CD1c-positive myeloid dendritic cell (primary cell): ENCODE measurements at regions not wholly inside any gene's neighbourhood (a gene's known extent, or its start where the extent isn't known, plus 50 kb on each side); places are given as distances from the start of the nearest gene placed in this dataset.
"Not testable (repeated sequence)": the region's sequence is repeated elsewhere in the genome, so short reads cannot be mapped to it uniquely, and the experiment has no call there.

ENCODE experiments used
- DNase-seq: peaks from one replicate; pipeline ENCODE4 v3.0.0-alpha.2; 2016; ENCODE audit errors: extremely low spot score

DNA sequence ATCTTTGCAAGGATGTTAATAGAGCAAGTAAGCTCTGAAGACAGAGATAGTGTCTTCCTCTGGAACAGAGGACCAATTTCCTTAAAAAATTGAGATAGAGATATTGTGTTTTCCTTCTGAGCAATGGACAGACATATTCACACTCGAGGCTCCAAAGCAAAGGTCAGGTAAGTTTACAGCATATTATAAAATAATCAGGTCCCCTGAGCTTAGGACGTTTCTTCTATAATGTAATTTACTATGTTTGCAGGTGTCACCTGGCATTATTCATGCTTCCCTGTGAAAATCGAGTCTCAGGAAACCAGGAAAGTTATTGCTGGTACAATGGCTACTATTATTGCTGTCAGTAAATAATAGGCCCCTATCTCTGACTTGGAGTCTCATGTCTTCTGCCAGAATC, 1135.8 kb upstream of the ACVR2A start:
- no peak for DNase-seq

DNA sequence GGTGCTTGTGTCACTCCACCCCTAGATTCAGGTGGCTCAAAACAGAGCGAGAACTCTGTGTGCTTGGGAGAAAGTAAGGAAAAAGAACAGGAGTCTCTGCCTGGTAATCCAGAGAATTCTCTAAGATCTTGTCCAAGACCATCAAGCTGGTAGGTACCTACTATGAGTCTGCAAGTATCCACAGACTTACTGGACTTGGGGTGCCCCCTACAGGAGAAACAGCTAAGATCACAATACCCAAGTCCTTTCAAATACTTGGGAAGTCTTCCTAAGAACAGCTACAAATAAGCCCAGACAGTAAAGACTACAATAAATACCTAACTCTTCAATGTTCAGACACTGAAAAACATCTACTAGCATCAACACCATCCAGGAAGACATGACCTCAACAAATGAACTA, 1143.6 kb upstream of the ACVR2A start:
- no peak for DNase-seq

DNA sequence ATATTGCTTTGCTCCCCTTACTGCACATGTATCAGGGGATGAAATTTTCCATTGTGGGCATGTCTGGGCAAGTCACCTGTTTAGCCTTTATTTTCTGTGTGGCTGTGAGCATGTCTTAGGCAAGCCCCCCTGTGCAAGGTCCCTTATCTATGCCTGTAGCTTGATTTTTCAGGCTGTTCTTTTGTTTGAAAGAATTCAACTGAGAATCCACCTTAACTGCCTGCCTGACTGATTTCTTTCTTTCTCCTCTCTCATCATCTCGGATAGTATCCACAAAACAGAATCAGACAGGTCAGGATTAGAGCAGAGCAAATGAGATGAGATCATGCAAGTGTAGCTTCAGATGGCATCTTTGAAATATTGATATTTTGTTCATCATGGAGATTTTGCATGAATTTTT, 1147.5 kb upstream of the ACVR2A start:
- DNase-seq = no peak

DNA sequence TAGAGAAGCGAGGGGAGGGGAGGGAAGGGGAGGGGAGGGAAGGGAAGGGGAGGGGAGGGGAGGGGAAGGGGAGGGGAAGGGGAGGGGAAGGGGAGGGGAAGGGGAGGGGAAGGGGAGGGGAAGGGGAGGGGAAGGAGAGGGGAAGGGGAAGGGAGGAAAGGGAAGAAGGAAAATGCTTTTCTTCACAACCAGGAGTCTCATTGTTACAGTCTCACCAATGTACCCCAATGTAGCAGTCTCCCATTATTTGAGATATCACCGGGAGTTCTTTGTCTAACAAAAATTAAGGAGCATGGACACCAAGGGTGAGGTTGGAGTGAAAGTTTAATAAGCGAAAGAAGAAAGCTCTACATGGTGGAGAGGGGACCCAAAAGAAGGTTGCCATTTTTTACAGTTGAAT, 1148.0 kb upstream of the ACVR2A start:
- not testable (repeated sequence) for DNase-seq

DNA sequence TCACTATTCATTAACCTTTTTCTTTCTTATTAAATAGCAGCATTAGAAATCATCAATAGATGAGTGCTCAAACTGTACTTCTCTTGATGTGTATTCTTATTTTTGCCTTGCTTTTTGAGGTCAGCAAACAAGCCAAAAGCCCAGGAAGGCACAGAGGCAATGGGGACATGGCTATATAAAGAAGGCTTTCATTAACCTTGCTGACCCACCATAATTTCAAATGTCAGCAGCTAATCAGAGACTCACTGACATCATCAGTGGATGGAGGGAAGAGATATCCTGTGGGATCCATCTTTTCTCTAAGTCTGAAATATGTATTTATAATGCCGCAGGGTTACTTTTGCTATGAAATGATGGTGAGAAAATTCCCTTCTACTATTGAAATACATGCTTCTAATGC, 1162.8 kb upstream of the ACVR2A start:
- DNase-seq = no peak

DNA sequence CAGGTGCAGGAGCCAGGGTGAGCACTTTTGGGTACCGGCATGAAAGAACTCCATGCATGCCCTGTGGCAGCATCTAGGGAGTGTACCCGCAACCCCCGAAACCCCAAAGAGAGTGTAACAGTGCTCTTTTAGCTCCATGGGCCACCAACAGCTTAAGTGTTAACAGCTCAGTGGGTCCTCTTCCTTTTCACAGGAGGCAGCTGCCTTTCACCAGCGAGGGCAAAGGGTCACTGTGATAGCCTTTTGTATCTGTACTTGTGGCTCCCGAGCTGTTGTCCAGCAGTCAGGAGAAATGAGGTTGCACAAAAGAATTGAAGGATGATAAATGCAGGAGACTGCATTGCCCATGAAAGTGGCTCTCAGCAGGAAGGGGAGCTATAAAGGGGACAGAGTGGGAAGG, 1166.3 kb upstream of the ACVR2A start:
- DNase-seq = no peak

DNA sequence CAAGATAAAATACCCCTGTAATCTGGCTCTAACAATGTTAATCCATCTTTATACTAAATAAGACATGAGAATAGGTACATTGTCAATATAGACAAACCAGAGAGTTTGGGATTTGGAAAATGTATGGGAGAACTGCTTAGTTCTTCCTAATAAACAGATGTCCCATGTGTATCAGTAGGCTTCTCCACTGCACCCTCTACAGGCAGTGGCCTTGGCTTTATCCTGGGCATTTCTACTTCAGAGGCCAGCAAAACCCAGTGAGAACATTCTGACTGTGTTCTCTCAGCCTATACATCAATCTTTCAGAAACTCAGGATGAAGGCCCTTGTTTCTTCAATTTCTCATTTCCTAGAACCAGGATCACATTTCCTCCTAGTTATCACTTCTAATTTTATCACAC, 1167.5 kb upstream of the ACVR2A start:
- DNase-seq = no peak

DNA sequence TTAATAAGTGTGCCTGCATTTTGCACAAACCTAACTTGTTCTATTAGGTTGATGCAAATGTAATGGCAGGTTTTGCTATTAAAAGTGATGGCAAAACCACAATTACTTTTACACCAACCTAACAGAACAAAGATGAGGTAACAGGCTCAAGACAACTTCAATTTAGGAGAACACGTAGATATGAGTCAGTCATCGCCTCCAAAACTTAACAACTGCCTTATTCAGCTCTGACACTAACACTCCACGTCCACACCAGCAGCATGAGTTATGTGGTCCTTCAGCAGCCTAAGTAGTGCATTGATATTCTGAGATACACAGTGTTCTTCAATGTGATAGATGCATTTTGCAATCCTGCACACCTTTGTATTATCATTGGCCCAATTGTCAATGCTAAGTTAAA, 1175.1 kb upstream of the ACVR2A start:
- no peak for DNase-seq

DNA sequence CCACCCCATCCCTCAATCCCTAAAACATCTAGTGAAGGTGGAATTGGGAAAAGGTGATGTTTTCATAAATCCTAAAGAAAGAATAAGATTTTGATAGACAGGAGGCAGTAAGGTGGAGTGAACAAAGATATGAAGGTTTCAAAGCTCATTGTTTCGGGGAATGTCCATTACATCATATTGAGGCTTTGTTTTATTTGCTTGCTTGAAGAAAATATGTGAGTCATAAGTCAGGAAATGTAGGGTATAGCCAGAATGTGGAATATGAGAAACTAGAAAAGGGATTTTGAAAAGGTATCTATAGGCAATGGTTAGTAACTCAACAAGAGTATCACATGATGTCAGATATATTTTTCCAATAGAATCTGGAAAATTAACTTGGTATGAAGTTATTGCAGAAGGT, 1178.5 kb upstream of the ACVR2A start:
- DNase-seq = no peak

DNA sequence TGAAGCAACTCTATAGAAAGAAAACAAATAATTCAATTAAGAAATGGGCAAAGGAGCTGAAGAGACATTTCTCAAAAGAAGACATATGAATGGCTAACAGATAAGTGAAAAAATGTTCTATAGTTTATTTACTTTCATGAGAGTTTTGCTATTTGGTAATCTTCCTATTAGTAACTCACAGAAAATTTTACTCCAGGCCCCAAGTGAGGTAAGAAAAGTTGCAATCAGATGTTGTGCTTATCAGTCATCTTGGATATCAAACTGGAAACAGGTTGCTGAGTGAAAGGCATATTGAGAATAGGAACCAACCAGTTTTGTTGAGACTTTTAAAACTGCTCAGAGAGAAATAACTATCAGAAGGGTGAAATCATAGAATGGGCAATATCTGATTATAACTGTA, 1179.0 kb upstream of the ACVR2A start:
- DNase-seq = no peak

DNA sequence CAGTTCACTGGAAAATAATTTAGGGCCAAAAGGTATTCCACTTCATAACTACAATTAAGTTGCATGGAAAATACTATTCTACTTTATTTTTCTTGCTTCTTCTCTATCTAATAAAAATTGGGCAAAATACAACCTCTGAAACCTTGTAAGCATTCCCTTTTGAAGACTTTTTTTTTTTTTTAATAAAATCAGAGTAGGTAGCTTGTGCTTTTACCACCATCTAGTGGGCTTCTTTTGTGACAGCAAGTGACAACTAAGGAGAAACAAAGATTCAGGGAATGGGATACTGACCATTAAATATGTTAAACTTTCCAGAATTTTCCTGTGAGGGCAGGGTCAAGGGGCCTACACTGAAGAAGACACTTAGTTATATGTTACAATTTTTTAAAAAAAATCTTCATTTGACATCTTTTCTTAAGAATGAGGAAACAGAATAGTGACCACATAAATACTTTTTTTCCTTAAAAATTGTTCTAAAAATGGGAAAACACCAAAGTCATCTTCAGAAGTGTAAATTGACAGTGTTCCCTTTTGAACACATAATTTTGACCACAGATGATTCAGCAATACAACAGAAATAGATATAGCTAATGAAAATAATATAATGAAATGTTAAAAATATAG, 1183.2 kb upstream of the ACVR2A start:
- DNase-seq = peak; percentile 4

DNA sequence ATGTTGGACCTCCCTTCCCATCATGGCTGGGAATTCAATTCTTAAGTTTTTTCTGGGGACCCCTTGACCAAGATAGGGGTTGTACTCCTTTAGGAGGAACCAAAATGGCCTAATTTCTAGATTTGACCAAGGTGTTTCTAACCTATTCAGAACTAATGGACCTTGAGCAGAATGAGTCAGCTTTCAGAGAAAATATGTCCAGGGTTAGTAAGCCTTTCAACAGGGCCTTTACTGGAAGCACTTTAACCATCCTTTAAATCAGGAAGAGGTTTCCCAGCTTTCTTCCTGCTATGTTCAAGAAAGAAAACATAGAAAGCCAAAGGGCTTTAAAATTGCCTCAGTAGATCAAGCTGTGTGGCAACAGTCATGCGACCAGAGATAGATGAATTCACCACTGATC, 1184.9 kb upstream of the ACVR2A start:
- DNase-seq = no peak

DNA sequence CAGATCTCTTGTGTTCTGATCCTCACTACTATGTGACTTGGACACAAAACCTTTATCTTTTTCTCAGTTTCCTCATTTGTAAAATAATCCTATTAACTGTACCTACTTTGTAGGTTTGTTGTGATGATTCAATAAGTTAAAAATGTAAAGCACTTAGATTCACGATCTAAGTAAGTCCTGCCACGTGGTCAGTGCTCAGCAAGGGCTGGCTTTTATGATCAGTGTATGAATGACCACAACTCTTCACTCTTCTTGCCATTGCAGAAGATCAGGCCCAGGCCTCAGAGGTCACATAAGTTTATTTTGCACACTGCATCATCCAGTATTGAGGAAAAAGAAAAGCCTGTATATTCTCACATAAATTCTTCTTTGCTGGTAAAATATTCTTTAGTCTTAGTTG, 1192.5 kb upstream of the ACVR2A start:
- no peak for DNase-seq

DNA sequence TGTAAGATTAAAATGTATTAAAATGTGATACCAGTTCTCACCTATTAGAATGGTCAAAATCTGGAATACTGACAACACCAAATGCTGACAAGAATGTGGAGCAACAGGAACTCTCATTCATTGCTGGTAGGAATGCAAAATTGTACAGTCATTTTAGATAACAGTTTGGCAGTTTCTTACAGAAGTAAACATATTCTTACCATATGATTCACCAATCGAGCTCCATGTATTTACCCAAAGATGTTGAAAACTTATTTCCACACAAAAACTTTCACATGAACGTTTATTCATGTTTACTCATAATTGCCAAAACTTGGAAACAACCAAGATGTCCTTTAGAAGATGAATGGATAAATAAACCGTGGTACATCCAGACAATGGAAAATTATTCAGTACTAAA, 1193.5 kb upstream of the ACVR2A start:
- DNase-seq = no peak

DNA sequence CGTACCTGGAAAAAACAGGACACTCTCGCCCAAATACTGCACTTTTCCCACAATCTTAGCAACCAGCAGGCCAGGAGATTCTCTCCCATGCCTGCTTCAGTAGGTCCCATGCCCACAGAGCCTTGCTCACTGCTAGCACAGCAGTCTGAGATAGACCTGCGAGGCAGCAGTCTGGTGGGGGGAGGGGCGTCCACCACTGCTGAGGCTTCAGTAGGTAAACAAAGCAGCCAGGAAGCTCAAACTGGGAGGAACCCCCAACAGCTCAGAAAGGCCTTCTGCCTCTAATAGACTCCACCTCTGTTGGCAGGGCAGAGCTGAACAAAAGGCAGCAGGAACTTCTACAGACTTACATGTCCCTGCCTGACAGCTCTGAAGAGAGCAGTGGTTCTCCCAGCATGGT, 1202.8 kb upstream of the ACVR2A start:
- DNase-seq = no peak

DNA sequence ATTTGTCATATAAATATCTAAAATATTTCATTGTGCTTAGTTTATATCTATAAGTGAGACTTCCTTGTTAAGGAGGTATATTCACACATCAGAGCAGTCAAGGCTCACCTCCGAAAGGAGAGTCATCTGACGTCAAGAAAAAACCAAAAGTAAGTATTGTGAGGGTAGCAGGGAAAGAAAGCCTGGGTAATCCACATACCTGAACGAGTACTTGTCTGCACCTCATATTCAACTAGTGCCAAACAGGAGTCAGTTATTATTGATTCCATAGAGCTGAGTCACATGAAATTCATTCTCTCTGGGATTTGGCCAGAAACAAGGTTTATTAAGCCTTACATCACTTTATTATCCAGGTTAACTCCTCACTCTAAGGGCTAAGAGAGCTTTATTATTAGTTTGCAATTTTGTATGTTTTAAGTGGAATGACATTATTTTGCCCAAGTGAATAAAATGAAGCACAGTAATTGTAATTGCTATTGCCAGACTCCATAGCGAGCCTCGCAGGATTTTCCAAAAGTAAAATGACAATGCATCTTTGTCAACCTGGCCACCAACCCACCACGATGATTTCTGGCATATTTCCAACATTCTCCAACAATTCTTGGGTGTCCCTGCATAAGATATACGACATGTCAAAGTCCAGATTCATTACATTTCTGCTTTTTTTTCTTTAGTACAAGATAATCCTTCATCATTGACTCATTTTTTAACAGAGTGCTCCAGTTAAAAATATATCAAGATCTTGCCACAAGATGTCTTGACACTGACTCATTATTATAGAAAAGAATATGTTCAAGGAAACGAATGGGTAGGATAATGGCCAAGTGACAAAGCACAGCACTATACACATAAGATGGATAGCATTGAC, 1210.4 kb upstream of the ACVR2A start:
- DNase-seq = no peak

DNA sequence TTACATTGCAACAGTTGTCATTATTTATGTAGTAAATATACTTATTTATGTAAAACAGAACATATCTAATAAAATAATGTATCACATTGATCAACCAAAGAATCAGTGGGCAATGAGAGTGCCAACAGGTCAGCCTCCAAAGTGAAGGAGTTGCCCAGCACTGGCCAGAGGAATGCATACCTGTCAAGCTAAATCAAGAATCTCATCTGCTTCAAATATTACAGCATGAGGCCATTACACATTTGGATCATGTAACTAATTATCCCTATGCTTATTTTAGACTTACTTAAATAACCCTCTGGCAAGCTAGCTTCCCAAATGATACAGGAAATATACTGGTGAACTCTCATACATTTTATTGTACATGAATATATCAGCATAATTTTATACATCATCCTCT, 1211.7 kb upstream of the ACVR2A start:
- DNase-seq = no peak

DNA sequence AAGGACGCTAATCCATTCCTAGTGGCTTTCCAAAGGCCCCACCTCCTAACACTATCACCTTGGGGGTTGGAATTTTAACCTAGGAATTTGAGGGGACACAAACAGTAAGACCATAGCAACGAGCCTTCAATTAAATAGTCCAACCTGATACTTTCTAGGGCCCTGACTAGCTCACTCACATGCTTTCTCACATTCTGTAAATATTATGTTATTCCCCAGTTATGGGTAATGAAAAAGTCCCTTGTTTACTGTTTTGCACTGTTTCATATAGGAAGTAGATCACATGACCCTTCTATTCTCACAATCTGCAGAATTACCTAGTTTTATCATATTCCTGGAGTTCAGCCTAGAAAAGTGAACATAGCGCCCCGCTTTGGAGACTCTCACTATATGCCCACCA, 1212.1 kb upstream of the ACVR2A start:
- no peak for DNase-seq

DNA sequence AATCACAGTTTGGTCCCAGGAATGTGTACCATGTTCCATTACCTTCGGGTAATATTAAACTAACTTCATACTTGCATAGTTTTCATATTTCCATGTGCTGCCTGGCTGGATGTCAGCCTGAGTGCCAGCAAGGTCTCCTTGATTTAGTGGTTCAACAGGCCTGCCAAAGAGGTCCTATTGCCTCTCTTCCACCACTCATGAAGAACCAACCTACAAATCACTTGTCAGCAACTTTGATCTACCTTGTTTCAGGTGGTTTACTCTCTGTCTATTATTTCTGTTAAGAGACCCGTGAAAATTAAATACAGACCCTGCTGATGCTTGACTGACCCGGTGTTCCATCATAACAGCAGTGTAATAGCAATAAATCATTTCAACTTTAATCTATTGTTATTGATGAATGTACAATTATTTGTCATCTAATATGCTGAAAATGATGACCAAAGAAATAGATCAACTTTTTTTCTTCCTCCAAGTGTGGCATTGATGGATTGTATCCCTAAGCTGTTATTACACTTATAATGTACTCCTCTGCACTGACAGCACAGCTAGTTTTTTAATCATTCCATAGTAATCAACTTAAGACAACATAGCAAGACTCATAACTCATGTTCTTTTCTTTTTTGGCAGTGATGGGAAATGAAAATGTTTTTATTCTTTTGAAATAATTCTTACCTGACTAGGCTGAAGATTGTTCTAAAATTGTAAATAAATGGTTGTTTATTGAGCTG, 1220.2 kb upstream of the ACVR2A start:
- no peak for DNase-seq

DNA sequence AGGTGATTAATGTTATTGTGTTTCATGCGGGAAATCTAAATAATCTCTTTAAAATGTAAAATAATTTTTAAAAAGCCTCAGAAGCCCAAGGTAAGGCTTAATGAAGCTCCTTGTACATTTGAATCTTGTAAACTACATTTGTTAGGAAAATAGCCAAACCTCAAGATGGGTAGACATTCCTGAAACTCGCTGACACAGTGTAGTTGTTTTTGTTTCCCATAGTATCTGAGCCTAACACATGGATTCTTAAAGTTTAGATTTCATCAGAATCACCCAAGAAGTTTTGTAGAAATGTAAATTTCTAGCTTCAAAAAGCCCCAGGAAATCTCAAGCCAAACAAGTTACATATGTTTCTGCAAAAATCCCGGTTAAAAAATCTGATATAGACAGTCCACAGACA, 1221.1 kb upstream of the ACVR2A start:
- DNase-seq = no peak

DNA sequence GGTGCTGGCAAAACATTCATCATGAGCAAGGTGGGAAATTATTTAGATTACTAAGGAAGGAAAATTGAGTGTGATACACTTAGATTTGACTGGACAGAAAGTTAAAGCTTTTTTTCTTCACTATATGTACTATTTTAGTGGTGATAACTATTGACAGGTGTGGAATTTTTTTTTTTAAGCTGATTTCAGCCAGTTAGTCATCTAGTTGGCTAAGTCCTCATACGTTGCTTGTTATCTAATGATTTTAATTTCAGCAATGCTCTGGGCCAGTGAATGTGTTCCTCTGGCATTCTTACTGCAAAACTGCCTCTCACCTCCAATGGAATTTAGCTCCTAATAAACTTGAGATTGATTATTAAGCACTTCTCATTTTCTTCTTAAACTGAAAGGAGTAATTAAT, 1223.2 kb upstream of the ACVR2A start:
- DNase-seq = no peak

DNA sequence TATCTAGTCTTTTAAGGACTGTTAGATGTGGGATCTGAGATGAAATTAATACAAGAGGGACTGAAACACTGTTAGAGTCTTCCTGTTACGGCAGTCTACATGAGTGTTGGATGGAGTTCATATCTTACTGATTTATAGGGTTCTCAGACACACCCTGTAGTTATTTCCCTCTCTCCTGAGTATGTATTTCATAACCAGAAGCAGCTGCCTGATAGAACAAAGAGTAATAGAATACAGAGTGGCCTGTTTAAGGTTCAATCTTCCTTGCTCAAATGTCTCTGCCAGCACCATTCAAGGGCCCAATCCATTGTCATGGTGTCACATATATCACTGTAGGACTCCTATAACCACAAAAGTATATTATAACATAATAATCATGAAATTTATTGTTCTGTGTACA, 1229.1 kb upstream of the ACVR2A start:
- no peak for DNase-seq

DNA sequence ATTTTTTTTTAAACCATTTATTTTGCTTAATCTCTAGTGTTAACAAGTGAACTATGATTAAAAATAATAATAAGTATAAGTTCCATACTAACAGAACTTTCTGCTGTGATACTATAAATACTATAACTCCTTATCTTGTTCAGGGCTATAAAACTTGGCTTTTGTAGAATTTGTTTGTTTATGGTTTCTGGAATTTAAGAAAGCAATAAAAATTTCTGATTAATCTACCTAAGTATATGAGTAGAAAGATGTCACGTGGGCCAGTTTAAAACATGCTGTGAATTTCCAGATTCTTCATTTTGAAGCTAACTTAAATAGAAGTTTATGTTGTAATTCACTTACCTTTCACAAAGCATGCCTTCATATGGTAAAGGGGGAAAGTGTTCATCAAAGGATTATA, 1236.3 kb upstream of the ACVR2A start:
- DNase-seq = no peak
